WTC11 (cell line): ENCODE measurements at regions not wholly inside any gene's neighbourhood (a gene's known extent, or its start where the extent isn't known, plus 50 kb on each side); places are given as distances from the start of the nearest gene placed in this dataset.
A peak's percentile ranks its signal among the peaks of the same experiment; 100 is the strongest.

ENCODE experiments used
- ATAC-seq: fragments of 200-7000 bp; cut with Tn5 transposase; 2 replicates; pipeline ENCODE4 v1.10.0; 2021; ENCODE audit warnings: mild to moderate bottlenecking, moderate library complexity
- CTCF ChIA-PET: fragments of 300-600 bp; sonication (Branson Sonifier 250); formaldehyde crosslinking; loops from one replicate; lab custom pipeline; 2021; ENCODE audit warnings: antibody characterized with exemption; lab: Charles Lee
- POLR2A ChIA-PET: fragments of 350-600 bp; sonication (Branson Sonifier 250); formaldehyde crosslinking; loops from one replicate; lab custom pipeline; 2021; ENCODE audit warnings: antibody characterized with exemption; lab: Charles Lee
- DNase-seq: peaks from one replicate; pipeline ENCODE4 v3.0.0; 2021; ENCODE audit warnings: low spot score
- H3K27ac Mint-ChIP-seq: 2 replicates; pipeline ENCODE4 v1.8.0; 2021; ENCODE audit warnings: mixed read lengths
- H3K27me3 Mint-ChIP-seq: 2 replicates; pipeline ENCODE4 v1.8.0; 2021; ENCODE audit warnings: low read depth, mild to moderate bottlenecking, moderate library complexity, mixed read lengths
- H3K36me3 Mint-ChIP-seq: 2 replicates; pipeline ENCODE4 v1.8.0; 2021; ENCODE audit warnings: mixed read lengths
- H3K4me1 Mint-ChIP-seq: 2 replicates; pipeline ENCODE4 v1.8.0; 2022; ENCODE audit warnings: mixed read lengths
- H3K4me3 Mint-ChIP-seq: 2 replicates; pipeline ENCODE4 v1.8.0; 2021; ENCODE audit warnings: mild to moderate bottlenecking, moderate library complexity, mixed read lengths
- H3K9me3 Mint-ChIP-seq: 2 replicates; pipeline ENCODE4 v1.8.0; 2021; ENCODE audit warnings: mixed read lengths
- ATF1 ChIP-seq: sonication (generic); formaldehyde crosslinking; IDR thresholded peaks from 2 replicates; pipeline ENCODE4 v1.8.1; 2023; ENCODE audit warnings: mild to moderate bottlenecking, moderate library complexity, missing genetic modification reagents
- CDX4 ChIP-seq: fragments of 250-450 bp; sonication (Bioruptor Pico); IDR thresholded peaks from 2 replicates; pipeline ENCODE4 v1.9.0; 2021; ENCODE audit warnings: moderate library complexity, mild to moderate bottlenecking, inconsistent platforms, borderline replicate concordance
- ESRRA ChIP-seq: sonication (generic); formaldehyde crosslinking; IDR thresholded peaks from 2 replicates; pipeline ENCODE4 v1.8.1; 2022; ENCODE audit warnings: mild to moderate bottlenecking, missing genetic modification reagents, borderline replicate concordance
- FOXK1 ChIP-seq: sonication (generic); formaldehyde crosslinking; IDR thresholded peaks from 2 replicates; pipeline ENCODE4 v1.8.0; 2022; ENCODE audit warnings: mild to moderate bottlenecking, moderate library complexity, missing genetic modification reagents
- FOXP4 ChIP-seq: sonication (generic); formaldehyde crosslinking; IDR thresholded peaks from 2 replicates; pipeline ENCODE4 v1.8.0; 2022; ENCODE audit warnings: mild to moderate bottlenecking, missing genetic modification reagents
- MXD4 ChIP-seq: fragments of 250-450 bp; sonication (Bioruptor Pico); IDR thresholded peaks from 2 replicates; pipeline ENCODE4 v1.8.0; 2021; ENCODE audit warnings: mild to moderate bottlenecking, moderate library complexity, borderline replicate concordance
- NFYB ChIP-seq: sonication (generic); formaldehyde crosslinking; conservative IDR thresholded peaks from 2 replicates; pipeline ENCODE4 v1.8.0; 2022; ENCODE audit warnings: low read depth, missing genetic modification reagents
- PRDM15 ChIP-seq: sonication (generic); formaldehyde crosslinking; IDR thresholded peaks from 2 replicates; pipeline ENCODE4 v1.8.0; 2022; ENCODE audit warnings: missing genetic modification reagents
- SP1 ChIP-seq: sonication (generic); formaldehyde crosslinking; conservative IDR thresholded peaks from 2 replicates; pipeline ENCODE4 v1.8.1; 2022; ENCODE audit warnings: missing genetic modification reagents
- TEAD1 ChIP-seq: sonication (generic); formaldehyde crosslinking; IDR thresholded peaks from 2 replicates; pipeline ENCODE4 v1.8.0; 2022; ENCODE audit warnings: mild to moderate bottlenecking, missing genetic modification reagents
- TEAD4 ChIP-seq: sonication (generic); formaldehyde crosslinking; IDR thresholded peaks from 2 replicates; pipeline ENCODE4 v1.8.0; 2022; ENCODE audit warnings: mild to moderate bottlenecking, missing genetic modification reagents
- USF1 ChIP-seq: sonication (generic); formaldehyde crosslinking; IDR thresholded peaks from 2 replicates; pipeline ENCODE4 v1.8.0; 2022; ENCODE audit warnings: mild to moderate bottlenecking, missing genetic modification reagents
- ZNF219 ChIP-seq: sonication (generic); formaldehyde crosslinking; IDR thresholded peaks from 2 replicates; pipeline ENCODE4 v1.8.0; 2023; ENCODE audit warnings: missing genetic modification reagents, mild to moderate bottlenecking, borderline replicate concordance
- ZNF232 ChIP-seq: sonication (generic); formaldehyde crosslinking; IDR thresholded peaks from 2 replicates; pipeline ENCODE4 v1.8.0; 2022; ENCODE audit warnings: mild to moderate bottlenecking, missing genetic modification reagents
- ZNF532 ChIP-seq: fragments of 250-450 bp; sonication (Bioruptor Pico); IDR thresholded peaks from 2 replicates; pipeline ENCODE4 v1.9.0; 2021; ENCODE audit warnings: mild to moderate bottlenecking, borderline replicate concordance
- ZSCAN18 ChIP-seq: fragments of 250-450 bp; sonication (Bioruptor Pico); IDR thresholded peaks from 2 replicates; pipeline ENCODE4 v2.1.2; 2022; ENCODE audit warnings: mild to moderate bottlenecking, moderate library complexity

- ChIA-PET CTCF (interaction anchor here (0.6 kb wide), 1 partner anchor 1199 kb away, joined by 4 read pairs; no protein-coding TSS in a partner anchor), POLR2A (interaction anchor here (0.6 kb wide), 1 partner anchor 58 kb away, joined by 3 read pairs; no protein-coding TSS in a partner anchor)
- ATAC-seq = peak; percentile 62
These were observed 525.7 kb upstream of the CNTN5 start for GRCh38 chr11:98495016-98495415.

More at GRCh38 chr11:98495016-98495415, 525.7 kb upstream of the CNTN5 start:
- Mint-ChIP-seq H3K4me1 (peaks cover 69% of the 10 kb centered on the region), H3K27ac (peak overlapping the region; percentile 95), H3K9me3 (0 out of 2 replicates have a peak, but pooled peaks cover 6% of the 10 kb centered on the region), H3K36me3 (peaks cover 6% of the 10 kb centered on the region), H3K4me3 (peak overlapping the region; percentile 49), H3K27me3 (no peaks in the 10 kb centered on the region)
- TF ChIP-seq ZSCAN18 (CRISPR knock-in tag) = no peak
- no peak for TF ChIP-seq CDX4
- no peak for TF ChIP-seq PRDM15
- TF ChIP-seq ESRRA (CRISPR knock-in tag) = no peak
- TF ChIP-seq NFYB = no peak
- TF ChIP-seq USF1 = no peak
- no peak for TF ChIP-seq ATF1 (CRISPR knock-in tag)
- no peak for TF ChIP-seq SP1 (CRISPR knock-in tag)
- no peak for TF ChIP-seq MXD4 (CRISPR knock-in tag)
- no peak for TF ChIP-seq ZNF219 (CRISPR knock-in tag)
- TF ChIP-seq FOXP4 (CRISPR knock-in tag) = no peak
- TF ChIP-seq ZNF232 = no peak
- TF ChIP-seq FOXK1 (CRISPR knock-in tag) = no peak
- TF ChIP-seq TEAD1 (CRISPR knock-in tag) = no peak
- no peak for TF ChIP-seq ZNF532 (CRISPR knock-in tag)
- no peak for TF ChIP-seq TEAD4 (CRISPR knock-in tag)
- no peak for DNase-seq
